HL-60/S4 treated with retinoic acid at 250 ng/mL for 4 days and 3 days (cell line): ENCODE measurements at regions not wholly inside any gene's neighbourhood (a gene's known extent, or its start where the extent isn't known, plus 50 kb on each side); places are given as distances from the start of the nearest gene placed in this dataset.
"Not testable (repeated sequence)": the region's sequence is repeated elsewhere in the genome, so short reads cannot be mapped to it uniquely, and the experiment has no call there.

Experiments
- in situ Hi-C: fragments of 300-500 bp; cut with MboI; formaldehyde crosslinking; loops from 2 replicates; pipeline ENCODE4 v1.7.0; 2022; ENCODE audit warnings: low sequenced_read_pairs

GRCh38 chr11:82080160-82080559 lies 653.5 kb downstream of the FAM181B start:
- in situ Hi-C loops = no loop called here

- in situ Hi-C loops = no loop called here
These were observed 657.5 kb downstream of the FAM181B start for GRCh38 chr11:82076126-82076525.

- in situ Hi-C loops = no loop called here
These were observed 674.2 kb downstream of the FAM181B start for GRCh38 chr11:82059505-82059904.

- in situ Hi-C loops = no loop called here
These were observed 677.2 kb downstream of the FAM181B start for GRCh38 chr11:82056450-82056849.

GRCh38 chr11:82049199-82049598 lies 684.5 kb downstream of the FAM181B start:
- in situ Hi-C loops = no loop called here

GRCh38 chr11:82047200-82047599 lies 686.5 kb downstream of the FAM181B start:
- in situ Hi-C loops = no loop called here

- in situ Hi-C loops = no loop called here
These were observed 686.9 kb downstream of the FAM181B start for GRCh38 chr11:82046778-82047177.

GRCh38 chr11:82045748-82046457 lies 687.8 kb downstream of the FAM181B start:
- in situ Hi-C loops = no loop called here

GRCh38 chr11:82043316-82043715 lies 690.3 kb downstream of the FAM181B start:
- in situ Hi-C loops = no loop called here

- in situ Hi-C loops = no loop called here
These were observed 691.9 kb downstream of the FAM181B start for GRCh38 chr11:82041764-82042163.

GRCh38 chr11:82038154-82038553 lies 695.5 kb downstream of the FAM181B start:
- in situ Hi-C loops = no loop called here

GRCh38 chr11:82034527-82034926 lies 699.1 kb downstream of the FAM181B start:
- in situ Hi-C loops = no loop called here

- in situ Hi-C loops = not testable (repeated sequence)
These were observed 706.3 kb downstream of the FAM181B start for GRCh38 chr11:82027335-82027734.

GRCh38 chr11:82024760-82025159 lies 708.9 kb downstream of the FAM181B start:
- in situ Hi-C loops = no loop called here

GRCh38 chr11:82012276-82012675 lies 721.4 kb downstream of the FAM181B start:
- in situ Hi-C loops = no loop called here

GRCh38 chr11:82009133-82009532 lies 724.5 kb downstream of the FAM181B start:
- in situ Hi-C loops = no loop called here

GRCh38 chr11:82007521-82007920 lies 726.1 kb downstream of the FAM181B start:
- in situ Hi-C loops = no loop called here

GRCh38 chr11:82004537-82005213 lies 729.0 kb downstream of the FAM181B start:
- in situ Hi-C loops = no loop called here

- in situ Hi-C loops = no loop called here
These were observed 729.8 kb downstream of the FAM181B start for GRCh38 chr11:82003671-82004515.

GRCh38 chr11:82003024-82003423 lies 730.6 kb downstream of the FAM181B start:
- in situ Hi-C loops = no loop called here

GRCh38 chr11:81995889-81996288 lies 737.8 kb downstream of the FAM181B start:
- in situ Hi-C loops = no loop called here

- in situ Hi-C loops = no loop called here
These were observed 739.9 kb downstream of the FAM181B start for GRCh38 chr11:81993755-81994154.
